WI38 (cell line): ENCODE measurements at regions not wholly inside any gene's neighbourhood (a gene's known extent, or its start where the extent isn't known, plus 50 kb on each side); places are given as distances from the start of the nearest gene placed in this dataset.
"Not testable (repeated sequence)": the region's sequence is repeated elsewhere in the genome, so short reads cannot be mapped to it uniquely, and the experiment has no call there.

Source experiments
- H3K4me3 ChIP-seq: 2 replicates; pipeline ENCODE4 v1.5.1; 2011; ENCODE audit warnings: low read depth, mild to moderate bottlenecking, control low read depth, low read length
- TF ChIP-seq, protein P1 (sequence below): IDR thresholded peaks from 2 replicates; pipeline ENCODE4 v1.5.1; 2012; ENCODE audit warnings: low read depth, mild to moderate bottlenecking, control low read depth, low read length

DNA sequence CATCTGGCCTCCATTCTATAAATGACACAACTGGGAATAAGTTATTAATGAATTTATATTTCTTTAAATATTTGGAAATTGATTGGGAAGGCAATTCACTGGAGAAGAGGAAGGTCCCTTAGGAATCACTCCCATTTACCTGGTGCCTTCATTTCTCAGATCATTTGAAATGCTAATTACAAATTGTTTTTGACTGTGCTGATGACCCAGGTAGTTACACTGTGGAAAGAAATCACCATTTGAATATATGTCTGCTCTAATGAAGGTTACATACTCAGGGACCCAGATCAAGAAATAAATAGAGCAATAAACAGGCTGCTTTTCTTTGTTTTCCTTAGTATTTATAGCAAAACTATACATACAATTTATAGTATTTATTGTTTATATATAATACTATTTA lies 1759.1 kb downstream of the ARAP2 start:
- TF ChIP-seq, protein P1, sequence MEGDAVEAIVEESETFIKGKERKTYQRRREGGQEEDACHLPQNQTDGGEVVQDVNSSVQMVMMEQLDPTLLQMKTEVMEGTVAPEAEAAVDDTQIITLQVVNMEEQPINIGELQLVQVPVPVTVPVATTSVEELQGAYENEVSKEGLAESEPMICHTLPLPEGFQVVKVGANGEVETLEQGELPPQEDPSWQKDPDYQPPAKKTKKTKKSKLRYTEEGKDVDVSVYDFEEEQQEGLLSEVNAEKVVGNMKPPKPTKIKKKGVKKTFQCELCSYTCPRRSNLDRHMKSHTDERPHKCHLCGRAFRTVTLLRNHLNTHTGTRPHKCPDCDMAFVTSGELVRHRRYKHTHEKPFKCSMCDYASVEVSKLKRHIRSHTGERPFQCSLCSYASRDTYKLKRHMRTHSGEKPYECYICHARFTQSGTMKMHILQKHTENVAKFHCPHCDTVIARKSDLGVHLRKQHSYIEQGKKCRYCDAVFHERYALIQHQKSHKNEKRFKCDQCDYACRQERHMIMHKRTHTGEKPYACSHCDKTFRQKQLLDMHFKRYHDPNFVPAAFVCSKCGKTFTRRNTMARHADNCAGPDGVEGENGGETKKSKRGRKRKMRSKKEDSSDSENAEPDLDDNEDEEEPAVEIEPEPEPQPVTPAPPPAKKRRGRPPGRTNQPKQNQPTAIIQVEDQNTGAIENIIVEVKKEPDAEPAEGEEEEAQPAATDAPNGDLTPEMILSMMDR = no peak
- H3K4me3 ChIP-seq = no peak overlapping the region

- H3K4me3 ChIP-seq = no peak overlapping the region
- TF ChIP-seq, protein P1 = no peak
Measured at GRCh38 chr4:34486461-34487363, 1757.6 kb downstream of the ARAP2 start.

- TF ChIP-seq, protein P1 = no peak
Measured at GRCh38 chr4:34492414-34492813, 1751.9 kb downstream of the ARAP2 start.

GRCh38 chr4:34502086-34502485 lies 1742.2 kb downstream of the ARAP2 start:
- TF ChIP-seq, protein P1 = no peak
- H3K4me3 ChIP-seq = no peak overlapping the region

More at GRCh38 chr4:34492414-34492813, 1751.9 kb downstream of the ARAP2 start:
- H3K4me3 ChIP-seq = no peak overlapping the region

GRCh38 chr4:34504731-34505130 lies 1739.6 kb downstream of the ARAP2 start:
- H3K4me3 ChIP-seq = not testable (repeated sequence)

- H3K4me3 ChIP-seq = not testable (repeated sequence)
Measured at GRCh38 chr4:34506511-34507092, 1737.7 kb downstream of the ARAP2 start.

- no peak overlapping the region for H3K4me3 ChIP-seq
- TF ChIP-seq, protein P1 = no peak
Measured at GRCh38 chr4:34512616-34513015, 1731.7 kb downstream of the ARAP2 start.

DNA sequence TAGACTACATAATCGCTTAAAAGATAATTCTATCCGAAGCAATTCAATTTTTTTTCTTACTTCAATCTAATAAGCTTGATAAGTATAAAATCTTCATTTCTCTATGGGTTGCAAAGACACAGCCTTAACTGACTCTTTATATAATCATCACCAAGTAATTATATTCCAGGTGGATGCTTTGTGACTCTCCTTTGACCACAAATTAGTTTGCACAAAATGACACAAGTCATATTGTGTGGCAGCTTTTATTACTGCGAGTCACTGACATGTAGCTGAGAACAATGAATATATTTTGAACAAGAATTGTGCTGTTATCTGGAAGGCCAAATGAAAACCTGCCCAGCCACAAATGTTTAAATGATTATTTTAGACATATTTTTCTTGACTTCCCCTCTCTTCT lies 1727.8 kb downstream of the ARAP2 start:
- TF ChIP-seq, protein P1 = no peak

More for the DNA sequence above, 1727.8 kb downstream of the ARAP2 start:
- no peak overlapping the region for H3K4me3 ChIP-seq
